Panc1 (cell line): ENCODE measurements at regions not wholly inside any gene's neighbourhood (a gene's known extent, or its start where the extent isn't known, plus 50 kb on each side); places are given as distances from the start of the nearest gene placed in this dataset.

Source experiments
- ATAC-seq: fragments of 200-7000 bp; cut with Tn5 transposase; 2 replicates; pipeline ENCODE4 v1.9.1; 2020; ENCODE audit warnings: mild to moderate bottlenecking, moderate library complexity
- BruUV-seq: library from RNA; stranded (reverse); fragments of 400-500 nt; replicated peaks from 2 replicates; lab custom pipeline; 2021; lab: Mats Ljungman, UMichigan
- CTCF ChIA-PET: fragments of 300-600 bp; sonication (Branson Sonifier 250); formaldehyde crosslinking; loops from one replicate; lab custom pipeline; 2022; ENCODE audit warnings: antibody characterized with exemption; lab: Charles Lee
- POLR2A ChIA-PET: fragments of 300-600 bp; sonication (Branson Sonifier 250); formaldehyde crosslinking; loops from one replicate; lab custom pipeline; 2022; ENCODE audit warnings: antibody characterized with exemption; lab: Charles Lee
- DNase-seq: peaks from one replicate; pipeline ENCODE4 v3.0.0-alpha.2; 2010; ENCODE audit warnings: low read depth, low spot score
- H3K27ac ChIP-seq: 2 replicates; pipeline ENCODE4 v1.5.1; 2011; ENCODE audit warnings: mild to moderate bottlenecking, low read length, inconsistent platforms
- H3K27me3 ChIP-seq: fragments of 200-500 bp; sonication (Bioruptor generic); 2 replicates; pipeline ENCODE4 v1.6.0; 2014; ENCODE audit warnings: low read length, inconsistent platforms; ENCODE audit not compliant: control insufficient read depth, insufficient read depth
- H3K36me3 ChIP-seq: fragments of 200-500 bp; sonication (Bioruptor generic); 2 replicates; pipeline ENCODE4 v1.5.1; 2014; ENCODE audit warnings: inconsistent platforms, mild to moderate bottlenecking, low read length, moderate library complexity; ENCODE audit not compliant: control insufficient read depth, insufficient read depth
- H3K4me1 ChIP-seq: 2 replicates; pipeline ENCODE4 v1.5.1; 2011; ENCODE audit warnings: inconsistent platforms, mild to moderate bottlenecking, low read length, moderate library complexity; ENCODE audit not compliant: control insufficient read depth, insufficient read depth
- H3K4me3 ChIP-seq, 2 experiments: 2 replicates each; pipeline ENCODE4 v1.5.1; 2011 to 2012; ENCODE audit warnings: low read depth in 2 of 2, low read length in 2 of 2, mild to moderate bottlenecking in 2 of 2, inconsistent platforms in 1 of 2, moderate library complexity in 1 of 2
- H3K9me3 ChIP-seq: fragments of 200-500 bp; sonication (Bioruptor generic); 2 replicates; pipeline ENCODE4 v1.5.1; 2014; ENCODE audit warnings: low read depth, mild to moderate bottlenecking, inconsistent platforms, low read length, moderate library complexity; ENCODE audit not compliant: control insufficient read depth, insufficient read depth
- POLR2AphosphoS5 ChIP-seq: IDR thresholded peaks from 2 replicates; pipeline ENCODE4 v1.6.1; 2012; ENCODE audit warnings: mild to moderate bottlenecking, low read depth, low read length, moderate library complexity
- SIN3A ChIP-seq: IDR thresholded peaks from 2 replicates; pipeline ENCODE4 v1.6.1; 2012; ENCODE audit warnings: low read depth, mild to moderate bottlenecking, low read length, moderate library complexity, borderline replicate concordance; ENCODE audit not compliant: insufficient read depth
- TCF7L2 ChIP-seq: IDR thresholded peaks from 2 replicates; pipeline ENCODE4 v1.6.1; 2011; ENCODE audit warnings: mild to moderate bottlenecking, low read depth, low read length, inconsistent platforms
- in situ Hi-C: cut with HindIII; loops from 2 replicates; pipeline ENCODE4 v1.10.0; 2016; ENCODE audit warnings: low sequenced_read_pairs, low pct_unique_long_range_greater_than_20kb
- intact Hi-C: fragments of 100-400 bp; cut with micrococcal nuclease; formaldehyde crosslinking; loops from one replicate; pipeline ENCODE4 v1.10.0; 2022; ENCODE audit not compliant: unreplicated experiment
- TF ChIP-seq, protein P1 (sequence below): fragments of 450-650 bp; IDR thresholded peaks from 2 replicates; pipeline ENCODE4 v1.5.1; 2017; ENCODE audit warnings: mild to moderate bottlenecking
- TF ChIP-seq, protein P2 (sequence below), 2 experiments: IDR thresholded peaks; 2 replicates each; pipeline ENCODE4 v1.6.1; 2011 to 2012; ENCODE audit warnings: low read depth in 2 of 2, control low read depth in 1 of 2, low read length in 1 of 2, mild to moderate bottlenecking in 1 of 2, moderate library complexity in 1 of 2; ENCODE audit not compliant: insufficient read depth in 1 of 2

DNA sequence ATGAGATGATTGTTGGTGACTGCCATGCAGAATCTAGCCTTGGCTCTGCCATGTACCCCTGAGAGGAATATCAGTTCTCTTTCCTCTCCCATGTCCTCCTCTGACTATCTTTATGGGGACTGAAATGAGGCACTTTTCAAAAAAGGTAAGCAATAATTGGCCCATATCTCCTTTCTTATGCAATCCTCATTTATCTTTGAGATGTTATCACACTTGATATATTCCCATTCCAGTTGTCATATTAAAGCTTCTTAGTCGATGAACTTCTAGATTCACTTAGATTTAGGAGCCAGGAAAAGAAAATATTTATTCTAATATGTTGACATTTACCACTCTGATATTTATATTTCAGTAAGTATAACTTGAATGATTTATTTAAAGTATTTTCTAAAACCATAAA, 55.3 kb upstream of the CXCL8 start:
- intact Hi-C loops: no loop called here
- H3K36me3 ChIP-seq: no peaks in the 10 kb centered on the region

DNA sequence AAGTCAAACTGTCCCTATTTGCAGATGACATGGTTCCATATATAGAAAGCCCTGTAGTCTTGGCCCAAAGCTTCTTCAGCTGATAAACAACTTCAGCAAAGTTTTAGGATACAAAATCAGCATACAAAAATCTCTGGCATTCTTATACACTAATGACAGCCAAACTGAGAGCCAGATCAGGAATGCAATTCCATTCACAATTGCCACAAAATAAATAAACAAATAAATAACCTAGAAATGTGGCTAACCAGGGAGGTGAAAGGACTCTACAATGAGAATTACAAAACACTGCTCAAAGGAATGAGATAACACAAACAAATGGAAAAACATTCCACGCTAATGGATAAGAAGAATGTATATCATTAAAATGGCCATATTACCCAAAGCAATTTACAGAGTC, 52.9 kb upstream of the CXCL8 start:
- ChIA-PET CTCF (no interaction called here), POLR2A (no interaction called here)
- in situ Hi-C loops (no loop called here), intact Hi-C loops (no loop called here)
- peaks cover 14% of the 10 kb centered on the region for H3K4me1 ChIP-seq
- no peak for DNase-seq
- H3K4me3 ChIP-seq: no peak overlapping the region
- ATAC-seq: peak; percentile 61
- TF ChIP-seq TCF7L2: no peak
- TF ChIP-seq, protein P1, sequence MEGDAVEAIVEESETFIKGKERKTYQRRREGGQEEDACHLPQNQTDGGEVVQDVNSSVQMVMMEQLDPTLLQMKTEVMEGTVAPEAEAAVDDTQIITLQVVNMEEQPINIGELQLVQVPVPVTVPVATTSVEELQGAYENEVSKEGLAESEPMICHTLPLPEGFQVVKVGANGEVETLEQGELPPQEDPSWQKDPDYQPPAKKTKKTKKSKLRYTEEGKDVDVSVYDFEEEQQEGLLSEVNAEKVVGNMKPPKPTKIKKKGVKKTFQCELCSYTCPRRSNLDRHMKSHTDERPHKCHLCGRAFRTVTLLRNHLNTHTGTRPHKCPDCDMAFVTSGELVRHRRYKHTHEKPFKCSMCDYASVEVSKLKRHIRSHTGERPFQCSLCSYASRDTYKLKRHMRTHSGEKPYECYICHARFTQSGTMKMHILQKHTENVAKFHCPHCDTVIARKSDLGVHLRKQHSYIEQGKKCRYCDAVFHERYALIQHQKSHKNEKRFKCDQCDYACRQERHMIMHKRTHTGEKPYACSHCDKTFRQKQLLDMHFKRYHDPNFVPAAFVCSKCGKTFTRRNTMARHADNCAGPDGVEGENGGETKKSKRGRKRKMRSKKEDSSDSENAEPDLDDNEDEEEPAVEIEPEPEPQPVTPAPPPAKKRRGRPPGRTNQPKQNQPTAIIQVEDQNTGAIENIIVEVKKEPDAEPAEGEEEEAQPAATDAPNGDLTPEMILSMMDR: no peak
- TF ChIP-seq POLR2AphosphoS5: no peak
- no peak for TF ChIP-seq SIN3A
- TF ChIP-seq, protein P2, sequence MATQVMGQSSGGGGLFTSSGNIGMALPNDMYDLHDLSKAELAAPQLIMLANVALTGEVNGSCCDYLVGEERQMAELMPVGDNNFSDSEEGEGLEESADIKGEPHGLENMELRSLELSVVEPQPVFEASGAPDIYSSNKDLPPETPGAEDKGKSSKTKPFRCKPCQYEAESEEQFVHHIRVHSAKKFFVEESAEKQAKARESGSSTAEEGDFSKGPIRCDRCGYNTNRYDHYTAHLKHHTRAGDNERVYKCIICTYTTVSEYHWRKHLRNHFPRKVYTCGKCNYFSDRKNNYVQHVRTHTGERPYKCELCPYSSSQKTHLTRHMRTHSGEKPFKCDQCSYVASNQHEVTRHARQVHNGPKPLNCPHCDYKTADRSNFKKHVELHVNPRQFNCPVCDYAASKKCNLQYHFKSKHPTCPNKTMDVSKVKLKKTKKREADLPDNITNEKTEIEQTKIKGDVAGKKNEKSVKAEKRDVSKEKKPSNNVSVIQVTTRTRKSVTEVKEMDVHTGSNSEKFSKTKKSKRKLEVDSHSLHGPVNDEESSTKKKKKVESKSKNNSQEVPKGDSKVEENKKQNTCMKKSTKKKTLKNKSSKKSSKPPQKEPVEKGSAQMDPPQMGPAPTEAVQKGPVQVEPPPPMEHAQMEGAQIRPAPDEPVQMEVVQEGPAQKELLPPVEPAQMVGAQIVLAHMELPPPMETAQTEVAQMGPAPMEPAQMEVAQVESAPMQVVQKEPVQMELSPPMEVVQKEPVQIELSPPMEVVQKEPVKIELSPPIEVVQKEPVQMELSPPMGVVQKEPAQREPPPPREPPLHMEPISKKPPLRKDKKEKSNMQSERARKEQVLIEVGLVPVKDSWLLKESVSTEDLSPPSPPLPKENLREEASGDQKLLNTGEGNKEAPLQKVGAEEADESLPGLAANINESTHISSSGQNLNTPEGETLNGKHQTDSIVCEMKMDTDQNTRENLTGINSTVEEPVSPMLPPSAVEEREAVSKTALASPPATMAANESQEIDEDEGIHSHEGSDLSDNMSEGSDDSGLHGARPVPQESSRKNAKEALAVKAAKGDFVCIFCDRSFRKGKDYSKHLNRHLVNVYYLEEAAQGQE (IDR thresholded peaks at IDR 0.05; ENCODE audit: insufficient read depth in 1 of 2, low read depth in 2 of 2, low read length in 1 of 2): no peak
- H3K27ac ChIP-seq: no peak overlapping the region
- H3K27me3 ChIP-seq: no peaks in the 10 kb centered on the region
- H3K36me3 ChIP-seq: no peaks in the 10 kb centered on the region
- no peaks in the 10 kb centered on the region for H3K9me3 ChIP-seq
- BruUV-seq: no TSS peak

More for the DNA sequence above, 55.3 kb upstream of the CXCL8 start:
- in situ Hi-C loops: no loop called here
- Histone ChIP-seq H3K4me3 (no peak overlapping the region), H3K27me3 (no peaks in the 10 kb centered on the region), H3K4me1 (peaks cover 12% of the 10 kb centered on the region; the same call in 1 of the 2 replicates), H3K27ac (peak overlapping the region; percentile 44; the same call in 1 of the 2 replicates), H3K9me3 (no peaks in the 10 kb centered on the region)
- ATAC-seq (no peak), DNase-seq (no peak)
- POLR2A ChIA-PET: no interaction called here
- BruUV-seq: no TSS peak
- TF ChIP-seq, protein P2 (IDR thresholded peaks at IDR 0.05; ENCODE audit: insufficient read depth in 1 of 2, low read depth in 2 of 2, low read length in 1 of 2): no peak
- TF ChIP-seq POLR2AphosphoS5 (no peak), SIN3A (no peak), TCF7L2 (no peak)
- TF ChIP-seq, protein P1: no peak
- CTCF ChIA-PET: no interaction called here
